BLaER1 (cell line): ENCODE measurements at regions not wholly inside any gene's neighbourhood (a gene's known extent, or its start where the extent isn't known, plus 50 kb on each side); places are given as distances from the start of the nearest gene placed in this dataset.

Experiments
- H3K27ac ChIP-seq: shearing (Covaris generic); formaldehyde crosslinking; 2 replicates; pipeline ENCODE4 v1.8.1; 2022
- H3K27me3 ChIP-seq: shearing (Covaris generic); formaldehyde crosslinking; 2 replicates; pipeline ENCODE4 v1.8.1; 2022
- H3K36me3 ChIP-seq: shearing (Covaris generic); formaldehyde crosslinking; 2 replicates; pipeline ENCODE4 v1.8.1; 2022
- H3K4me1 ChIP-seq: shearing (Covaris generic); formaldehyde crosslinking; 2 replicates; pipeline ENCODE4 v1.8.1; 2022
- H3K4me2 ChIP-seq: shearing (Covaris generic); formaldehyde crosslinking; 2 replicates; pipeline ENCODE4 v1.8.1; 2022
- H3K4me3 ChIP-seq: shearing (Covaris generic); formaldehyde crosslinking; 2 replicates; pipeline ENCODE4 v1.8.1; 2022
- H3K9ac ChIP-seq: shearing (Covaris generic); formaldehyde crosslinking; 2 replicates; pipeline ENCODE4 v1.8.1; 2022
- H3K9me3 ChIP-seq: shearing (Covaris generic); formaldehyde crosslinking; 2 replicates; pipeline ENCODE4 v1.8.1; 2022
- H4K20me1 ChIP-seq: shearing (Covaris generic); formaldehyde crosslinking; 2 replicates; pipeline ENCODE4 v1.8.1; 2022
- Cebpa-rat ChIP-seq: shearing (Covaris generic); IDR thresholded peaks from 2 replicates; pipeline ENCODE4 v1.8.1; 2022

GRCh38 chr10:63866747-63867140 lies 345.5 kb downstream of the REEP3 start:
- H3K4me3 ChIP-seq, result no peak overlapping the region
- TF ChIP-seq Cebpa-rat, result no peak
- no peaks in the 10 kb centered on the region for H3K36me3 ChIP-seq
- peak overlapping the region; percentile 71 for H3K4me2 ChIP-seq
- no peaks in the 10 kb centered on the region for H4K20me1 ChIP-seq
- H3K27ac ChIP-seq, result no peak overlapping the region
- no peak overlapping the region for H3K9ac ChIP-seq
- H3K9me3 ChIP-seq, result no peaks in the 10 kb centered on the region
- peaks cover 12% of the 10 kb centered on the region; the same call in 1 of the 2 replicates for H3K4me1 ChIP-seq
- no peaks in the 10 kb centered on the region for H3K27me3 ChIP-seq

GRCh38 chr10:63878428-63878827 lies 357.2 kb downstream of the REEP3 start:
- no peaks in the 10 kb centered on the region for H3K27me3 ChIP-seq
- H3K27ac ChIP-seq, result no peak overlapping the region
- no peak overlapping the region for H3K9ac ChIP-seq
- H3K9me3 ChIP-seq, result peaks cover 11% of the 10 kb centered on the region; the same call in 1 of the 2 replicates
- H3K4me3 ChIP-seq, result no peak overlapping the region
- H4K20me1 ChIP-seq, result no peaks in the 10 kb centered on the region
- TF ChIP-seq Cebpa-rat, result no peak
- H3K36me3 ChIP-seq, result no peaks in the 10 kb centered on the region
- H3K4me1 ChIP-seq, result no peaks in the 10 kb centered on the region
- H3K4me2 ChIP-seq, result no peak overlapping the region

- no peak overlapping the region for H3K27ac ChIP-seq
- no peaks in the 10 kb centered on the region for H3K4me1 ChIP-seq
- H3K4me2 ChIP-seq, result no peak overlapping the region
- H3K9me3 ChIP-seq, result peaks cover 6% of the 10 kb centered on the region
- no peak overlapping the region for H3K4me3 ChIP-seq
- no peak for TF ChIP-seq Cebpa-rat
- no peaks in the 10 kb centered on the region for H4K20me1 ChIP-seq
- H3K36me3 ChIP-seq, result no peaks in the 10 kb centered on the region
- H3K9ac ChIP-seq, result no peak overlapping the region
- H3K27me3 ChIP-seq, result no peaks in the 10 kb centered on the region
These were observed 362.7 kb downstream of the REEP3 start for GRCh38 chr10:63883861-63884260.

DNA sequence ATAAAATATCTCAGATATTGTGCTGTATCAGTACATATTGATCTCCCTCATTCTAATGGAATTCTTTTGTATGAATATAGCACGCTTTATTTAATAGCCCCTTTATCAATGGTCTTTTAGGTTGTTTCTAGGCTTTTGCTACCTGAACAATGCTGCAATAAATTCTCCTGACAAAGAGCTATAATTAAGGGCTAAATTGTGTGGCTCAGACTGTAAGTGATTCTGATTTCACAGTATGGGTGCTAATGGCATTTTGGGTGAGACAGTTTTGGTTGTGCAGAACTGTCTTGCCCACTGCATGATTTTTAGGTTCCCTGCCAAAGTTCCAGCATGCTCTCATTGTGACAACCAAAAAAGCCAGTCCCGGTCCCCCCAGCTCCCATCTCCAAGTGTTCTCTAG lies 363.2 kb downstream of the REEP3 start:
- Histone ChIP-seq H3K9ac (no peak overlapping the region), H4K20me1 (no peaks in the 10 kb centered on the region), H3K27me3 (no peaks in the 10 kb centered on the region), H3K36me3 (no peaks in the 10 kb centered on the region), H3K9me3 (peaks cover 6% of the 10 kb centered on the region), H3K4me3 (no peak overlapping the region), H3K4me1 (no peaks in the 10 kb centered on the region), H3K27ac (no peak overlapping the region), H3K4me2 (no peak overlapping the region)
- TF ChIP-seq Cebpa-rat, result no peak

- Histone ChIP-seq H4K20me1 (no peaks in the 10 kb centered on the region), H3K4me1 (no peaks in the 10 kb centered on the region), H3K36me3 (no peaks in the 10 kb centered on the region), H3K27ac (no peak overlapping the region), H3K9me3 (peaks cover 6% of the 10 kb centered on the region), H3K4me2 (no peak overlapping the region), H3K27me3 (no peaks in the 10 kb centered on the region), H3K9ac (no peak overlapping the region), H3K4me3 (no peak overlapping the region)
- TF ChIP-seq Cebpa-rat, result no peak
These were observed 364.0 kb downstream of the REEP3 start for GRCh38 chr10:63885156-63885555.

DNA sequence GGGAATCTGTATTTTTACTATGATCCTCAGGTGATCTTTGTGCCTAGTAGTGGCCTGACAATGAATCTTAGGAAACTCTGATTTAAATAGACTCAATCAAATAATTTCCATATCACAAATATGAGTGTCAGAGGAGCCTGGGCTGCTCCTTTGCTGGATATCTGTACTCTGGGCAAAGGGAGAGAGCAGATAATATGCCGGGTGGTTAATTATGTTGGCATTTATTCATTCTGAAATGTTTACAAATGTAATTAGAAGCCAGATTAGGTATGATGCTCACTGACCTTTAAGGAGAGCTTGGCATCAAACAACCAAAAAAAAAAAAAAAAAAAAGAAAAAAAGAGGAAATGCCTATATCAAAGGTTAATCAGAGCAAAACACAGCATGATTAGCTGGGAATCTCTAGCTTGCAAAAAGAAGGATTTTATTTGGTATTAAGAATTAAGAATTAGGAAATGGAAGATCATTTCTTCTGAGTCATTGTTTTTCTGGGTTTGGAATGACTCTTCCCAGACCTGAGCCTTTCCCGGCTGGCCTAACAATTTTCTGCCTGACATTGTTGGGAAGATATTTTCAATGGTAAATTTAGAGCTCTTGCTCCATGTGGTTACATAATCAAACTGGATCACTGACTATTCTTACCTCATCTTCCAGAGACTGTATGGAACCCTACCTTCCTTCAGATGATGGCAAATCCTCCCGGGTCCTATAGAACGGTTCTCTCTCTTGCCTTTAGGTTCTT lies 365.3 kb downstream of the REEP3 start:
- Histone ChIP-seq H3K4me3 (no peak overlapping the region), H3K4me1 (no peaks in the 10 kb centered on the region), H3K9ac (no peak overlapping the region), H3K27ac (no peak overlapping the region), H3K9me3 (peaks cover 6% of the 10 kb centered on the region), H4K20me1 (no peaks in the 10 kb centered on the region), H3K4me2 (no peak overlapping the region), H3K27me3 (no peaks in the 10 kb centered on the region), H3K36me3 (no peaks in the 10 kb centered on the region)
- TF ChIP-seq Cebpa-rat, result no peak

- no peak for TF ChIP-seq Cebpa-rat
- H3K4me1 ChIP-seq, result no peaks in the 10 kb centered on the region
- no peak overlapping the region for H3K9ac ChIP-seq
- H4K20me1 ChIP-seq, result no peaks in the 10 kb centered on the region
- no peaks in the 10 kb centered on the region for H3K27me3 ChIP-seq
- H3K36me3 ChIP-seq, result no peaks in the 10 kb centered on the region
- H3K9me3 ChIP-seq, result peaks cover 6% of the 10 kb centered on the region
- H3K4me2 ChIP-seq, result no peak overlapping the region
- no peak overlapping the region for H3K27ac ChIP-seq
- H3K4me3 ChIP-seq, result no peak overlapping the region
These were observed 365.9 kb downstream of the REEP3 start for GRCh38 chr10:63887023-63887589.

DNA sequence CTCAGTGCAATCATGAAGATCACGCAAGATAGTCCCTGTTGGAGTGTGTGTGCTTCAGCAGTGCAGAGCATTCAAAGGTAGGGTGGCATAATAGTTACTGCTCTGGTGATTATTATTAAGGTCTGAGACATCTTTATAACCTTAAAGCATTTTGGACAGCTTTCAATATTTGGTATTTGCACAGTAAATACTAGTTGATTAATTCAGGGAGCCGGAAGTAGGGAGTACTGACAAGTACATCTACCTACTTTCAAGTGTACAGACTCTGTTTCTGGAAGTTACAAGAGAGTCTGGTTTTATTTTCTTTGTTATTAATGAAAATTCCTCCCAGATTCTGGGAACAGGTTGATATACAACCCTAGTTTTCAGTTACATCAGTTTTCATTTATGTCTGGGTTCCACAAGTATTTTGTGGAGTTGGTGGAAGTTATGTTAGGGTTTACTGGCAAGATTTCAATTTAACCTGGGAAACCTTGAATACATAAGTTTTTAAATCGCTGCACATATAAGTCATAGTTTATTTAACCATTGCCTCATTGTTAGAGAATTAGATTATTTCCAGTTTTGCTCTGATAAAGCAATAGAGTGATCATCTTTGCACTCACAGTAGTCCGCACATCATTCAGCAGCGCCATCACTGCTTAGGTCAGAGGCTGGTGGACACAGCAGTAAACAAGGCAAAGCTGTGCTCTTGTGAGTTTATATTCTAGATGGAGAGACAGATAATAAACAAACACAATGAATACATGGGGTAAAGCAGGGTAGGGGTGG lies 366.6 kb downstream of the REEP3 start:
- no peak overlapping the region for H3K9ac ChIP-seq
- TF ChIP-seq Cebpa-rat, result no peak
- no peaks in the 10 kb centered on the region for H3K36me3 ChIP-seq
- no peak overlapping the region for H3K4me2 ChIP-seq
- no peaks in the 10 kb centered on the region for H4K20me1 ChIP-seq
- no peak overlapping the region for H3K4me3 ChIP-seq
- H3K27me3 ChIP-seq, result no peaks in the 10 kb centered on the region
- H3K27ac ChIP-seq, result no peak overlapping the region
- no peaks in the 10 kb centered on the region for H3K4me1 ChIP-seq
- peaks cover 6% of the 10 kb centered on the region for H3K9me3 ChIP-seq

DNA sequence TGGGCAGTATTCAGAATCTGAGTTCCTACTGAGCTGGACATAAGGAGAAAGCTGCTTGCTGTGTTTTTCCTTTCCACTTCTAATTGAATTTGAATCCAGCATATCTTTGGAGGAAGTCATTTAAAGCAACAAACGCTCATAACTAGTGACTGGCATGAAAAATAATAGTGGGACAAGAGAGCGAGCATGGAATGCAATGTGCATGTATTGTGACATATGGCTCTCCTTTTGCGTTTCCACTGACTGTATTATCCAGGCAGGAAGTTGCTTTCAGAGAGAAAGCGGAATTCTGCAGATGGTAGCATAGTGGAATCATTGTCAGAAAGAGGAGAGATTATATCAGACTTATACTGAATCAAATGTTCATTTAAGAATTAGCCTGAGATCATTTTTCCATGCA lies 368.6 kb downstream of the REEP3 start:
- Histone ChIP-seq H3K36me3 (no peaks in the 10 kb centered on the region), H3K4me2 (no peak overlapping the region), H3K27ac (no peak overlapping the region), H3K9me3 (peaks cover 6% of the 10 kb centered on the region), H3K9ac (no peak overlapping the region), H3K4me1 (no peaks in the 10 kb centered on the region), H4K20me1 (no peaks in the 10 kb centered on the region), H3K4me3 (no peak overlapping the region), H3K27me3 (no peaks in the 10 kb centered on the region)
- TF ChIP-seq Cebpa-rat, result no peak

GRCh38 chr10:63896992-63897391 lies 375.8 kb downstream of the REEP3 start:
- TF ChIP-seq Cebpa-rat, result no peak
- H3K9me3 ChIP-seq, result no peaks in the 10 kb centered on the region

More at GRCh38 chr10:63896992-63897391, 375.8 kb downstream of the REEP3 start:
- no peaks in the 10 kb centered on the region for H3K4me1 ChIP-seq
- H3K9ac ChIP-seq, result no peak overlapping the region
- H3K36me3 ChIP-seq, result no peaks in the 10 kb centered on the region
- H3K27ac ChIP-seq, result no peak overlapping the region
- H3K27me3 ChIP-seq, result no peaks in the 10 kb centered on the region
- no peaks in the 10 kb centered on the region for H4K20me1 ChIP-seq
- H3K4me3 ChIP-seq, result no peak overlapping the region
- H3K4me2 ChIP-seq, result no peak overlapping the region
